ENCODE measurements at regions not wholly inside any gene's neighbourhood (a gene's known extent, or its start where the extent isn't known, plus 50 kb on each side); places are given as distances from the start of the nearest gene placed in this dataset.

DNA sequence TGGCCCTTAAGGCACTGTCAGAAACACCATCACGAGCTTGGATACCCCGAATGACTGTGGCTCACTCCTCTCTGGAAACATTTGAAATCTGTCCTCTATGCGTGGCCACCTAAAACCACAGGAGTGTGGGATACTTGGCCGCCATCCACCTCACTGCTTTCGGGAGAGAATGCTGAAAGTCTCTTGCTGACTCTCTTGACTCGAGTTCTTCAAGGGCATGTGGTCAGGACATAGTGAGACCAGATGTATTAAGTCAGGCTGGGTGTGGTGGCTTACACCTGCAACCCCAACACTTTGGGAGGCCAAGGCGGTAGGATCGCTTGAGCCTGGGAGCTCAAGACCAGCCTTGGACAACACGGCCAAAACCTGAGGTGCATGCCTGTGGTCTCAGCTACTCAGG lies 174.7 kb upstream of the ALG10B start:
- no TSS peak for BruUV-seq (replicated peaks)
- in situ Hi-C loops (cut with MboI; ENCODE audit: low sequenced_read_pairs): loop anchor here (5.0 kb wide), 1 partner anchor 170 kb away; no protein-coding TSS in a partner anchor
- CTCF ChIA-PET: no interaction called here

More for the DNA sequence above, 174.7 kb upstream of the ALG10B start:
- no peak overlapping the region for H3K18ac ChIP-seq (ENCODE audit: low read depth, low read length)
- H2AK5ac ChIP-seq (ENCODE audit: low read depth, low read length): no peak overlapping the region
- H4K5ac ChIP-seq (ENCODE audit: low read depth, low read length): no peak overlapping the region
- H3K27ac ChIP-seq (ENCODE audit: insufficient read depth, low read length): no peak overlapping the region
- no peak overlapping the region for H2BK15ac ChIP-seq (ENCODE audit: low read depth, low read length)
- H4K20me1 ChIP-seq (ENCODE audit: insufficient read depth, low read length): no peaks in the 10 kb centered on the region
- no peaks in the 10 kb centered on the region for H3K36me3 ChIP-seq (ENCODE audit: control insufficient read depth, insufficient read depth, low read length)
- H3K4me3 ChIP-seq (ENCODE audit: insufficient read depth, low read depth, low read length): no peak overlapping the region
- no CpG with 5 or more reads among the region's 9 CpGs for WGBS, 2 experiments (ENCODE audit: extremely low coverage in 2 of 2, insufficient read length in 1 of 2)
- H3K56ac ChIP-seq (ENCODE audit: extremely low read depth, insufficient read depth, low read length): no peak overlapping the region
- H3K9me3 ChIP-seq (ENCODE audit: control insufficient read depth, insufficient read depth, low read length): peaks cover 2% of the 10 kb centered on the region; the same call in 1 of the 2 replicates
- no peak for ATAC-seq (ENCODE audit: low read depth)
- no peaks in the 10 kb centered on the region for H3K4me1 ChIP-seq (ENCODE audit: control insufficient read depth, insufficient read depth, low read length)
- no peak for DNase-seq
- no peak overlapping the region for H3K23ac ChIP-seq (ENCODE audit: low read depth, low read length)
- intact Hi-C loops (cut with micrococcal nuclease): no loop called here
- no peak overlapping the region for H3K4me2 ChIP-seq (ENCODE audit: low read depth, low read length)
- H2AK9ac ChIP-seq (replicated peaks; ENCODE audit: low read depth, low read length, poor library complexity): no peak overlapping the region
- H3K9me1 ChIP-seq (ENCODE audit: insufficient read depth, low read length): no peaks in the 10 kb centered on the region
- TF ChIP-seq BHLHE40 (IDR thresholded peaks at IDR 0.05; ENCODE audit: low read depth, low read length) (no peak), RCOR1 (IDR thresholded peaks at IDR 0.05; ENCODE audit: insufficient replicate concordance, low read length) (no peak)
- no peak overlapping the region for H4K8ac ChIP-seq (ENCODE audit: low read depth in 2 of 2, low read length in 2 of 2)
- no peak overlapping the region for H3K9ac ChIP-seq (ENCODE audit: low read depth, low read length)
- POLR2A ChIA-PET (ENCODE audit: unreplicated experiment): no interaction called here
- H2BK20ac ChIP-seq (ENCODE audit: low read depth, low read length): no peak overlapping the region
- no peak overlapping the region for H2AFZ ChIP-seq (replicated peaks; ENCODE audit: low read length, poor library complexity)
- no peak overlapping the region for H3K4ac ChIP-seq (ENCODE audit: low read depth, low read length)
- no peaks in the 10 kb centered on the region for H3K27me3 ChIP-seq (ENCODE audit: control insufficient read depth, insufficient read depth, low read length)
- dilution Hi-C loops (cut with HindIII; ENCODE audit: low sequenced_read_pairs, unreplicated experiment): no loop called here
- no peaks in the 10 kb centered on the region for H3K79me1 ChIP-seq (ENCODE audit: low read depth in 1 of 2, low read length in 2 of 2)
- H3K14ac ChIP-seq (replicated peaks; ENCODE audit: low read depth, low read length): no peak overlapping the region
- no peak overlapping the region for H2BK120ac ChIP-seq (ENCODE audit: low read depth, low read length)
- no peak overlapping the region for H2BK5ac ChIP-seq (ENCODE audit: low read depth, low read length, poor library complexity, severe bottlenecking)
- no peak overlapping the region for H4K91ac ChIP-seq (ENCODE audit: insufficient read depth, low read depth, low read length)
